ENCODE measurements at regions not wholly inside any gene's neighbourhood (a gene's known extent, or its start where the extent isn't known, plus 50 kb on each side); places are given as distances from the start of the nearest gene placed in this dataset.

DNA sequence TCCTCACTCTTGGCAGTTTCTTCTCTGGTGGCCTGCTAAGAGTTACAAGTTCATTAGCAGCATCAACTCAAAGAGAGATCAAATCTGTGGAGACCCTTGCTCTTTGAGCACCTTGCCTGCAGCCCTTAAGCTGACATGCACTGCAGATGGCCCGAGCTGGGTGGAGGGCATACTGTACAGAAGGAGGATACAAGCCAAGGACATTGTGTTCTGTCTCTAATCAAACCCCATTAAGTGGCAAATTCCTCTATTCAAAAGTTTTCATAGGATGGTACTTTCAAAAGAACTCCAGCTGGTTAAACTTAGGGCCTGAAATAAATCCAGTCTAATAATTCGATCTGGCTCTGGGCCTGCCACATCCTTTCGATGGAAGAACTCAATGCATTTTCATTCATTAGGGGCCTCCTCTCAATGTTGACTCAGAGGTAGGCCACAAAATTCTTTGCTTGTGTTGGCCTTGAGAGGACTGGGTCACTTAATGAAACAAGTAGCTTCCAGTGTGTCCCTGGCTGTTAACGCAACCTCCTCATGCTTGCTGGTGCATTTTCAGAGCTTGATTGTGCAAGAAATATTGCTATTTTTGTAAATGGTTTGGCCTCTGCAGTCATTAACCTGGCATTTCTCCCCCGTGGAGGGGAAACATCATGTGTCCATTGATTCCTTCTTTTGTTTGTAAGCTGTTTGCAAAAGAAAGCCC is 318.2 kb downstream of the NUAK1 start:
- no peak for DNase-seq

DNA sequence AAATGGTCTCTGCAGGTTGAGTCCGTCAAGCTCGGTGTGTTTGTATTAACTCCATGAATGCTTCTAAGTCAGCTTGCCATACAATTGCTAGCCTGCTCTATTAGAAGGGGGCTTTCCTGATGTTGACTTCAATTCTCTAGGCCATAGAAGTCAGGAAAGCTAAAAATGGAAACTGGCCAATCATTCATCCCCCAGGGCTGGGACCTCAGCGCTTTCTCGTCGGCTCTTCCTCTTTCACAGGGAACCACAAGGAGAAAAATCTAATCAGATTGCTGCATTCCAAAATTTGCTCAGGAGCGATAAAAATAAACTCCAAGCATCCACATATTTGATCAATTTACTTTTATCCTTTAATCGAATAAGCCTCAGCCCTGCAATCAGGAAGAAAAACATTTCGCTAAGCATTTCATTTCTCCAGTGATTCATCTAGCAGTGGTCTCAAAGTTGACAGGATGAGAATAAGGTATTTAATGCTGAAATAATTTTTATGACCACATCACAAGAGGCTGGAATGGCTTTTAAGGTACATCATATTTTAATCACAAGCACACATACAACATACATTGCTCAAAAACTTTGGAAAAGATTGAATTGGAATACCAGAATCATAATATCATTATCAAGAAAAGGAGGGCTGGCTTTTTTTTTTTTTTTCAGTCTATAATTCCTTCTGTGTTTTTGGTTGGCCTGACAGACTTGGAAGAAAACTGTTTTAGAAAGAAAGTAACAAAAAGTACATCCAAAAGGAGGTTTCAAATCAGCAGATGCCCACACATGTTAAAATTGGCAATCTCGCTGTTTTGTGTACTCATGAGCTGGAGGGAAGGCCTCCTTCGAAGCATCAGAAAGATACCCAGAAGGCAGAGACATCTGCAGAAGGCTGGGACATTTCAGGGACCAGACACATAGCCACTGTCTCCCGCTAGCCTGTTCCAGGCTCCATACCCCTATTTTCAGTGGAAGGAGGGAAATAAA is 316.3 kb downstream of the NUAK1 start:
- DNase-seq, result no peak

DNA sequence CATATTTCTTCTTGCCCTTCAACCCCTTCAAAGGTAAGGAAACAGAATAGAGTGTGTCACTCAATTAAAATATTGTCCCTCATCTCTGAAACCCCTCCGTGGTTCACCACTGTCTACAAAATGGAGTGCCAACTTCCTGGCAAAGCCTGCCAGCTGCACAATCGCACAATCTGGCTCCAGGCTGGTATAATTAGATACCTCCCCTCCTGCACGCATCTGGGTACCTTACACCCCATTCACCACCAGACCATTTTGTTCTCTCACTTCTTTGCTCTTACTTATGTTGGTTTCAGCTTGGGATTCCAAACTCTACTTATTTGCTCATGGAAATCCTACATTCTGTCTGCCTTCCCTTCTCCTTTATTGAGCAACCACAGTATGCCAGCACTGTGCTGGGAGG is 314.9 kb downstream of the NUAK1 start:
- DNase-seq, result no peak

DNA sequence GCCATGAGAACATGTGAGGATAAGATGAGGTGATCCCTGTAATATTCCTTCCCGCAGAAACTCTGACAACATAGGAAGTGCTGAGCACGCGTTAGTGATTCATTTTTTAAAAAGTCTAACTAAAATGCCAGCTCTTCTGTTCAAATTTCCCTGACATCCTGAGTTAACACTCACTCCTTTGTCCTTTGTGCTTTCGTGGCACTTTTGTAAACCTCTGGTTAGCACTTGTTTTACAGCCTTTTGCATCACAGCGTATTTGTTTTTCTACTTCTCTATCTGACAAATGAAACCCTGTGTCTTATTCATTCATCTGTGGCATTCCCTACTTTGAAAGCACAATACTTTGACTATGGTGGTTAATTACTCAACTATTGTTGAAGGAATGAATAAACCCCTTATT is 313.6 kb downstream of the NUAK1 start:
- DNase-seq, result no peak

DNA sequence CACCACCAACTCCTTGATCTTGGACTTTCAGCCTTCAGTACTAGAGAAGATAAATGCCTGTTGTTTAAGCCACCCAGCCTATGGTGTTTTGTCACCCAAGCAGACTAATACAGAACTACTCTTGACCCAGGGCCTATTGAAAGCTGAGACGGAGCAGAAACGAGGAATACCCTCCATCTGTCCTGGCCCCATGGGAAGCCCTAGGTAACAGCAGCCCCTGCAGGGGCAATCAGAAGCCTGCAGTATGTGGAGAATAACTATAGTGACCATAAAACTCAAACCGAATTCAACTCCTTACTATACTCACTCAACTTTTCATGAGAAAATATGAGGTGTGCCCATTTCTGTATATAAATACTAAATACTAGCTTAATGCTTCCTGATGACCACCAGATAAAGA is 307.4 kb downstream of the NUAK1 start:
- no peak for DNase-seq

DNA sequence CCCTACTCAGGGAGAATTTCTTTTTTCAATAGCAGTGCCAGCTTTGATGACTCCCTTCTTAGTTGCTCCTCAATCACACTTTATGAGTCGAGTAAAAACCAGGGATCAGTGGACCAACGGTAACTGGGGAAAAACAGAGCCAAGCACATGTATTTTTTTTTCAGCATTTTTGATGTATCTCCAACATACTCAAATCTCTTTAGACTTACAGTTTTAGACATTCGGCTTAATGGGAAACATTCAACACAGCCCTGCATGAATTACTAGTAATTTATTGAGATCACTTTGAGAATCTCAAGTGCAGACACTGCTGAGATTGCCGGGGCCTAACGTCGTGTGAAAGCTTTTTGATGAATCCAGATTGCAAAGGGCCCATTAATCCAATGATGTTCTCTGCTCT is 306.7 kb downstream of the NUAK1 start:
- no peak for DNase-seq

DNA sequence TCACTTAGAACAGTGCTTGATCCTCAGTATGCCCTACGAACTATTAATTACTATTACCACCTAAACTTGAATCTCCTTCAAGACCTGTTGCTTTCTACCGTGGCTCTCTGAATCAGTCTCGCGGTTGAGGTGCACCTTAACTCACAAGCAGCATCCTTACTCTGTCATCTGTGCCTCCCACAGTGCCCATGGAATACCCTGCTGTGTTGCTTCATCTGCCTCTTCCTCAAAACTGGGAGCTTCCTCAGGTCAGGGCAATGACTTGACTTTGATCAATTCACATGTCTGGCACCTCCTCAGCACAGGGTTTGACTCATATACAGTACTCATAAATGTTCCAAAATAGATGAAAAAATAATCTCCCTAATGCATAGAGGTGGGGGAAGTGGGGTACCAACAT is 305.9 kb downstream of the NUAK1 start:
- DNase-seq, result no peak

DNA sequence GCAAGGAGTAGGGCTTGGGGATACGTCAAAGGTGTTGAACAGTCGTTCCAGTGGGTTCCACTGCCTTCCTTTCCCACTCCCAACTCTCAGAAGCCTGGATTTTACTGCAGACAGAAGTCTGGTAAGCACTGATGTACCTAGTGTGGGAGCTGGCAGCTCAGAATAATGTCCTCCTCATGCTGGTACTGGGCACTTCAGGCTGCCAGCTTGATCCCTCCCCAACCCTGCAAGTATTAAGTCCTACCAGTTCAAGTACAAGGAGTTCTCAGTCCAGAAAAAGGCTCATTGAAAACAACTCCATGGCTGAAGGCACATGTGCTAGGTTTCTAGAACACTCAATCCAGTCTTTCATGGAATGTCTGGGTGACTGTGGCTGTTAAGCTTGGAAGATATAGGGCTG is 304.3 kb downstream of the NUAK1 start:
- no peak for DNase-seq

DNA sequence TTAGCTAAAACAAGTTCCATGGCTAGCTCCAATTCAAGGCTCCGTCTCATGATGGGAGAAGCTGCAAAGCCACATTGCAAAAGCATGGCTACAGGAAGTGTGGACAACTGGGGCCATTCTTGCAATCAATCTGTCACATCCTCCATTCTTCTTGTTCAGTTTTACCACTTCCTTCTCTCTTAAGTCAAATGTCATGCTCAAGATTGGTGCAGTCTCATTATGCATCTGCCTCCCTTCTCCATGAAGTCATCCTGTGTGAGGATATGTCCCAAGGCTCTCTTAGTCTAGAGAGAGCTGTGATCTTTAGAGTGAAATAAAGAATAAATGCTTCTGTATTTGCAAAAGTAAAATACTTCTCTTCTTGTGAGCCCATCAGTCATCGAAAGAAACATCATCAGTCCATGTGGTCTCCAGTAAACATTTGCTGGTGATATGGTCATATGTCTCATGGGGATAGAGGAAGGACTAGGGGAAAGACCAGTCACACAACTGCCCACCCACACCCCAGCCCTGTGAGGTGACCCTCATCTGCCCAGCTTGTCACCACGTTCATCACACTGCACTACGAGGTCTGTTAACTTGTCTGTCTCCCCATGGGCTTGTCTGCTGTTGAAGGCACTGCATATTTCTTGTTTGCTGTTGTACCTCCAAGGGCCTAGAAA is 303.0 kb downstream of the NUAK1 start:
- DNase-seq, result no peak

DNA sequence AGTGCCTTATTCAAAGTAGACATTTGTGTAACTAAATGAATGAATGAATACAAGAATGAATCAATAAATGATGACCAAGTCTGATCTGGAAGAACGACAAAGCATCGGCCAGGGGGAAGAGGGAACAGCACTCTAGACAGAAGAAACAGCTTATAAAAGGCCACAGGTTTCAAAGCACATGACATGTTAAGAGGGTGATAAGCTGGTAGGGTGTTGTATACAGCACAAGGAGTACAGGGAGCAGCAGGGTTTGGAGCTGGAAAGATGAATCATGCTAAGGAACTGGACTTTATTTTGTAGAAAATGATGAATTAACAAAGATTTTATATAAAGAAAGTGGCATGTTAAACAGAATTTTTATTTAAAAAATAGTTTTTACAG is 302.5 kb downstream of the NUAK1 start:
- DNase-seq, result no peak

DNA sequence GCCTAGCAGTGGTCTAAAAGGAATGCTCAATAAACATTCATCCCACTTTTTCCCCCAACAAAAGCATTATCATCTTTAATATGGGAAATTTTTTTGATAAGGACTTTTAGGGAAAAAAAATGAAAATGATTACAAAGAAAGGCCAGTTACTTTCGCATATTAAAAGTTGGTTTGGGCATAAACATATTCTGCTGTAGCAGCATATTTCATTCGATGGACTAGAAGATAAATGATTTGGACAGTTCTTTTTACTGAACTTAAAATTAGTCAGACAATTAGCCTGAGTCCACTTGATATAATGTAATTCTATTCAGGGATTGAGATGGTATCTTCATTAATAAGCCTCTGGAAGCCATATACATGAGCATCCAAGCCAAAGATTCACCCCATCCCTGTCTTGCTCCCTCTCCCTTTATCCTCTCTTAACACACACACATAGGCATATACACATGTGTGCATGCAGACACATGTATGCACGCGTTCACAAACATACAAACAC is 299.1 kb downstream of the NUAK1 start:
- no peak for DNase-seq

DNA sequence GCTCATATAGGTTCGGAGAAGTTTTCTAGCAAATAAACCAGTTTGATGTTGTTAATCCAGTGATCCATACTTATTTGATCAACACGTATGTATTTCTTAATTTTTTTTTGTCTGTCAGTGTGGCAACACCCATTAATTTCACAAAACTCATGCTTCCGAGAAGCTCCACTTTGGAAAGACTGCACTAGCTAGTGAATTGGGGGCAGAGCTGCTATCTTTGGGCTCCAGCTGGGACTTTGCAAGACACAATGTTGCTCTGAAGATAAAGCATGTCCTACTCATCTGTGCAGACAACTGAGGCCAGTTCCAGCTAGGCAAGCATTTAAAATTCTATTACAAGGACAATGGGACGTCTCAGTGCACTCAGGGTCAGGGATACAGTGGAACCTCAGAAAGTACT is 298.4 kb downstream of the NUAK1 start:
- no peak for DNase-seq

DNA sequence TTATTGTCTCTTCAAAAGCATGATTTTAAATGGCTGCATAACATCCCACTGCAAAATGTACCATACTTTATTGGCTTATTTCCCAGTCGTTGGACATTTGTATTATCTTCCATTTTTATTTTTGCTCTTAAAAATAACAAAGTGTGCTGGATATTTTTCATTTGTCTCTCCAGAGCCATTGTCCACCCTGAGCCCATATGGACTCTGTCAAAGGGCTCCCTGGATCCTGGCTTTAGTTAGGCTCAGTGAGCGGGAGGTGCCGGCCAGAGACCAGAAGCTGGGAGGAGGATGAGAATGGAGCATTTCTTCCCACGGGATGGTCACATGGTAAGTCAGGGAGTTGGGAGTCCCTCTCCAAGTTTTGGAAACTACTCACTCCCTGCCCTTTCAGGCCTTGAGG is 296.9 kb downstream of the NUAK1 start:
- no peak for DNase-seq

DNA sequence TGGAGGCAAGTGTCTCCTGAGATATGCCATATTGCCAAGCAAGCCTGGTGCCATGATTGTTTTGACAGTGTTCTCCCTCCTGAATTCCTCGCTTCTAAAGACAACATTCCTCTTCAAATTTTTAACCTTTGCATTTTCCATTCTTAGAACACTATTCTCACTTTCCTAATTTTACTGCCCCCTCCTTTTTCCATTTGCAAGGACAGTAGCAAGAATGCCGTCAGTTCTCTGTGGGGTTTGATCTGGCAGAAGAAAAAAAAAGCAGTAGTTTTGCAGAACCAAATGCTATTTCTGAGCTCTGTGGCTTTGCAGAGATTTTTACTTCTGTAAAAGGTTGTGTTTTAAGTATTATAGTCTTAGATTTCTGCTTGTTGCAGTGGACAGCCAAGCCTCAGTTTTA is 295.2 kb downstream of the NUAK1 start:
- no peak for DNase-seq

DNA sequence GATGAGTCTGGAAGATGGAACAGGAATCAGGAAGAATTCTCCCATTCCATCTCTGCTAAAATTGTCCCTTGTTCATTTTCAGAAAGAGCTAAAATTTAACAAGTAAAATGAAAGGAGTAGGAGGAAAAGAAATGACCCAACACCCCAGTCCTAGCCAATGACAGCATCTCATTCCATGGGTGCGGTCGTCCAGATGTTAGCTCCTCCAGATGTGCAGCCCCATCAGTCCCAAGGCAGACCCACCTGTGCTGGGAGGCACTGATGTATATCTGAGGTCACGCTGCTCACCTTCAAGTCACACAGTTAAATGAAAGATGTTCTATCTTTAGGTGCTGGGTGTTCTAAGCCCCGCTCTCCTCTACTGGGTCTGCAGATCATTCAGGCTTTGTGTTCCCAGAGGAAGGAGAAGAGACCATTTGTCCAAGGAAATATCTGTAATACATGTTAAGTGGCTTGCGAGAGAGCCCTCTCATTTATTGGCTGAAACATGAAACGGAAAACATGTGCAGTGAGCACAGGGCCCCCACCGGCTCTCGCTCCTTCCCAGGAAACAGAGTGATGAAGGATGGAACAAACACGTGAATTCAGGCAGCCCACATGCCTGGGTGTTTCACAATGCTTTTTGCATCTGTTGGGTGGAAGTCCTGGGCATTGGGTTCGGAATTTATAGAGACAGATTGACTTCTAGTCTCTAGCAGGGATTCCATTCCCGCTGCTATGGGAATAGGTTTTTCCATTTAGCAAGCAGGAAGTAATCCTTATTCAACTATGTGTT is 294.6 kb downstream of the NUAK1 start:
- DNase-seq, result no peak

DNA sequence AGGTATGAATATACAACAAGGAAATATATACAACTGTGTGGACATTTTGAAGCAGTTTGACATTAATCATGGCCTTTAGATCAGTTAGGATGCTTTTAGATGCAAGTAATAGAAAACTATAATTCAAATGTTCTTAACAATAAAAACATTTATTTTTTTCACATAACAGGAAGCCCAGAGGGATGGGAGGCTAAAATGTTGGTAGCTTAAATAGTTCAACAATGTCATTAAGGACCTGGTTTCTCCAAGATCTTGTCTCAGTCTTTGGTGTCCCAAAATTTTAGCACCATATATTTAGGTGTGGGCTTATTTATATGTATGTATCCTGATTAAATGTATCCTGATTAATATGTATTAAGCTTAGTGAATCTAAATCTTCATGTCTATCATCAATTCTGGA is 292.4 kb downstream of the NUAK1 start:
- DNase-seq, result no peak

DNA sequence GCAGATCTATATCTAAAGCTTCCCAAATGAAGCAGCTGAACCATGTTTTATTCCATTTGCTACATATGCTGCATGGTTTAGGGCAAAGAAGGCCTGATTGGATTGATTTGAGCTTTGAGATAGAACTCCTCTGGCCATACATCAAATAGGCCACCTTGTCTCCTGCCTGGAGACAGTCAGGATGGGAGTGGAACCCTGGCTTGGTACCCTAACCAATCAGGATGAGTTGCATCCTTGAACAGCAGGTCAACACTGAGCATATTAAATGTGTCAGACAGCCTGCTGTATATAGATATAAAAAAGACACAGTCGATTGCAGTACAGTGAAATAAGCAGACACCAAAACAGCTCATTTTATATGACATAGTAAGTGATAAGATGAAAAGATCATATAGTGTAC is 291.7 kb downstream of the NUAK1 start:
- no peak for DNase-seq

DNA sequence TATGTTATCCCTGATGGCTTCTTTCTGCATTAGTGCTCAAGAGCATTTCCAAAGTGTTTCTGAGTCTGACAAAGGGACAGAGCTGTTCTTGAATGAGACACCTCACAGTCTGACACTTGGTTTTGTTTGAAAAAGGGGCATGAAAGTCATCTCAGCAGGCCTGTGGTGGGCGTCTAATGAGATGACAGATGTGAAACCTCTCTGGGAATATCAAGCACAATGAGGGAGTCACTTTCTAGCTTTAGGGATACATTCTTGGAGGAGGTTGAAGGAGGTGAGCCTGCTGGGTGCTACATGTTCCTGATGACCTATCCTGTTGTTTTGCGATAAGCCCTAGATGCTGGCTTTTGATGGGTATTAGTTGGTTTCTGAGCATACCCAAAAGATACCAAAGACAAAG is 290.5 kb downstream of the NUAK1 start:
- DNase-seq, result no peak

DNA sequence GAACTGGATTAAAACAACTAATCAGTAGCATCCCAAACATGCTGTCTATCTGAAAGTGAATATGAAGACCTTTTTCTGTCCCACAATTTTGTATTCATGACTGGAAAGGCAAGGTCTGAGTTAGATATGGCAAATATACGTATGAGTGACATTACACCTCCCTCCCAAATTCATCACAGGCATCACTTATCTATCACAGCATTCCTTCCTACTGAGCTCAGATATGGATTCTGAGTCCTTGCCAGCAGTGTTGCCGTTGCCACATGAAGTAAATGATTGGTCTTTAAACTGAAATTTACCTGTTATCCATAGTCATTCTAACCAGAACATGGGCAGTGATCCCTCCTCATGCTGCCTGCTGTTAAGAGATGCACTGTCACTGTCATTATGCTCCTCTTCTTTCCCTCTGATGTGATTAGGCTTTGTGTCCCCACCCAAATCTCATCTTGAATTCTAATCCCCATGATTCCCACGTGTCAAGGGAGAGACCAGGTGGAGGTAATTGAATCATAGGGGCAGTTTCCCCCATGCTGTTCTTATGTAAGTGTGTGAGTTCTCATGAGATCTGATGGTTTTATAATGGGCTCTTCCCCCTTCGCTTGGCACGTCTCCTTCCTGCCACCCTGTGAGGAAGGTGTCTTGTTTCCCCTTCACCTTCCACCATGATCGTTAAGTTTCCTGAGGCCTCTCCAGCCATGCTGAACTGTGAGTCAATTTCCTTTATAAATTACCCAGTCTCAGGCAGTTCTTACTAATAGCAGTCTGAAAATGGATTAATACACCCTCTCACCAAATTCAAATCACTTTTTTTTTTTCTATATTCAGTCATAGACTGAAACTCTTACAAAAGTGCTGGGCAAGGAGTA is 288.4 kb downstream of the NUAK1 start:
- no peak for DNase-seq

DNA sequence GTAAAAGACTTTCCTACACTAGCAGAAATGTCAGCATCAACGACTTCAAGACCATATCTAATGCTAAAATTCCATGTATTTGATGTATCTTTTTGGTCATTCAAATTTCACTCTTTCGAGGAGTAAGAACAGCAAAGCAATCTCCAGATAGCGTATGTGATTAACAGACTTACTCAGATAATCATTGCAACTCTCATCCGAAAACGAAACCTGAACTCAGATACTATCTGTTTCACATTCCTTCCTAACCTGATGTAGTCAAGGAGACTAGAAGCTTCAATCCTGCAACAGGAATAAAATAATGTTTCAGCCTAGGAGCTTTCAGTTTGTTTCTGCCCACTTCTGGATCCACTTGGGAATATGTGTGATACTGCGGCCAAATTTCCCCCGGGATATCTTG is 286.3 kb downstream of the NUAK1 start:
- DNase-seq, result no peak

DNA sequence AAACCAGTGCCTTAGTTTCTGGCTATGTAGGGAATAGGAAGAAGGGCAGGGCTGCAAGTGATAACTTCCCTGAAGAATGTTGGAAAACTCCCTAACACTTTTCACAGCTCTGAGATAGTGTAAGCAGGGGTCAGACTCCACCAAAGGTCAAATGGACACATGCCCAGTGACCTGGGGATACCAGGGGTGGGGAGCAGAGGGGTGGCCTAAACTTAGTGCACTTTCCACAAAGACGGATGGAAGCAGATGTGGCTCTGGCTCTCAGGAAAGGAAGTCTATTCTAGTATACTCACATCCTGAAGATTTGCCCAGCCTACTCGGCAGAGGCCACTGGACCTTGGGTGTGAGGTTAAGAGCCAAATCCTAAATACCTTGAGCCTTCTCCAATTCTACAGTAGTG is 285.8 kb downstream of the NUAK1 start:
- no peak for DNase-seq

DNA sequence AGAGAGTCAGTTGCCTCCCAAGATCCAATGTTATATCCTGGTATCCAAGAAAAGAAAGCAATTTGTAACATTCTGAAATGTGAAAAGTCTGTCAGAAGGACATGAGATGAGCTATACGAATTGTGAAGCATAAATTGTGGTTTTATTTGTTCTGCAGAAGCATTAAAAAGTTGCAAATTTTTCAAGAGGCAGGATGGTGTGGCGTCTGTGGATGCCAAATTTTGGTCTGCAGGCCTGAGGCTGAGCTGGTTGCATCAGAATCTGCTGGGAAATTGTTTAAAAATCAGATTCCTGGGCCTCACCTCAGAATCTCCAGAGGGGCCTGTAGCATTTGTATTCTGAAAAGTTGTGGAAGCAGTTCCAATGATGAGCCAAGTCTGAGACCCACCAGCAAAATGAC is 284.7 kb downstream of the NUAK1 start:
- no peak for DNase-seq

All from retina (tissue), 1 donor.